ENCODE measurements at regions not wholly inside any gene's neighbourhood (a gene's known extent, or its start where the extent isn't known, plus 50 kb on each side); places are given as distances from the start of the nearest gene placed in this dataset.
"Not testable (repeated sequence)": the region's sequence is repeated elsewhere in the genome, so short reads cannot be mapped to it uniquely, and the experiment has no call there.

DNA sequence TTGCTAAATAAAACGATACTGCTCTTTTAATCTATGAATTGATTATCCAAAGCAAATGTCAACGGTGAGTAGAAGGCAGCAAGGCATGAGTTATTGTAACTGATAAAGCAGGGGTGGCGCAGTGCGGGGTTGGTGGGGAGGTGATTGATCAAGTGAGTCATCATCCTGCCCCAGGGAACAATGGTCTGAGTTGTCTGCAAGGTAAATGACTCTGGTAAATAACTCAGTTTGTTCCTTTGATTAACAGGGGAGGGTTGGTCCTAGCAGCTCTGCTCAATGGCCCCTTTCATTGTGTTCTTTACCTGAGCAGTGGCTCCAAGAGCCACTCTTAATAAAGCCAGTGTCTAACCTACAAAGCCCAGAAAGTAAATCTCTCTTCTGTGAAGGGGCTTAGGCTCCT, 91.8 kb downstream of the QRSL1 start:
- DNase-seq (ENCODE audit: low spot score), result not testable (repeated sequence)
